Ramos (cell line): ENCODE measurements at regions not wholly inside any gene's neighbourhood (a gene's known extent, or its start where the extent isn't known, plus 50 kb on each side); places are given as distances from the start of the nearest gene placed in this dataset.

Experiments used
- in situ Hi-C: fragments of 300-500 bp; cut with MboI; formaldehyde crosslinking; loops from one replicate; pipeline ENCODE4 v1.14.3; 2022; ENCODE audit warnings: low sequenced_read_pairs; ENCODE audit not compliant: unreplicated experiment

GRCh38 chr14:71579331-71579730 lies 352.9 kb upstream of the RGS6 start:
- in situ Hi-C loops: no loop called here

- in situ Hi-C loops: no loop called here
Observed at GRCh38 chr14:71582705-71583104, 349.5 kb upstream of the RGS6 start.

GRCh38 chr14:71583194-71583593 lies 349.0 kb upstream of the RGS6 start:
- in situ Hi-C loops: no loop called here

- in situ Hi-C loops: no loop called here
Observed at GRCh38 chr14:71583705-71584104, 348.5 kb upstream of the RGS6 start.

GRCh38 chr14:71585361-71585760 lies 346.9 kb upstream of the RGS6 start:
- in situ Hi-C loops: no loop called here

- in situ Hi-C loops: no loop called here
Observed at GRCh38 chr14:71586131-71586897, 345.9 kb upstream of the RGS6 start.

GRCh38 chr14:71588028-71588427 lies 344.2 kb upstream of the RGS6 start:
- in situ Hi-C loops: no loop called here

GRCh38 chr14:71588576-71589215 lies 343.5 kb upstream of the RGS6 start:
- in situ Hi-C loops: no loop called here

- in situ Hi-C loops: no loop called here
Observed at GRCh38 chr14:71589609-71590008, 342.6 kb upstream of the RGS6 start.

- in situ Hi-C loops: no loop called here
Observed at GRCh38 chr14:71590131-71590530, 342.1 kb upstream of the RGS6 start.

- in situ Hi-C loops: no loop called here
Observed at GRCh38 chr14:71591231-71591630, 341.0 kb upstream of the RGS6 start.

- in situ Hi-C loops: no loop called here
Observed at GRCh38 chr14:71591929-71592328, 340.3 kb upstream of the RGS6 start.

- in situ Hi-C loops: no loop called here
Observed at GRCh38 chr14:71592361-71592760, 339.9 kb upstream of the RGS6 start.

- in situ Hi-C loops: no loop called here
Observed at GRCh38 chr14:71593966-71594365, 338.3 kb upstream of the RGS6 start.

- in situ Hi-C loops: no loop called here
Observed at GRCh38 chr14:71594821-71595220, 337.4 kb upstream of the RGS6 start.

- in situ Hi-C loops: no loop called here
Observed at GRCh38 chr14:71595441-71595840, 336.8 kb upstream of the RGS6 start.

GRCh38 chr14:71597287-71597920 lies 334.8 kb upstream of the RGS6 start:
- in situ Hi-C loops: no loop called here

- in situ Hi-C loops: no loop called here
Observed at GRCh38 chr14:71597955-71598660, 334.1 kb upstream of the RGS6 start.

GRCh38 chr14:71600309-71600708 lies 331.9 kb upstream of the RGS6 start:
- in situ Hi-C loops: no loop called here

GRCh38 chr14:71602524-71602923 lies 329.7 kb upstream of the RGS6 start:
- in situ Hi-C loops: no loop called here

GRCh38 chr14:71604231-71604630 lies 328.0 kb upstream of the RGS6 start:
- in situ Hi-C loops: no loop called here
